GM13977 (cell line): ENCODE measurements at regions not wholly inside any gene's neighbourhood (a gene's known extent, or its start where the extent isn't known, plus 50 kb on each side); places are given as distances from the start of the nearest gene placed in this dataset.

Experiments used
- DNase-seq: peaks from one replicate; pipeline ENCODE4 v3.0.0; 2012; ENCODE audit warnings: low spot score
- in situ Hi-C: fragments of 300-500 bp; cut with MboI; formaldehyde crosslinking; loops from one replicate; pipeline ENCODE4 v1.12.0; 2022; ENCODE audit warnings: low sequenced_read_pairs, low pct_unique_long_range_greater_than_20kb, mixed read lengths, inconsistent platforms; ENCODE audit not compliant: unreplicated experiment
- TF ChIP-seq, protein P1 (sequence below): IDR thresholded peaks from 2 replicates; pipeline ENCODE4 v1.5.1; 2012; ENCODE audit warnings: mild to moderate bottlenecking, control low read depth; ENCODE audit not compliant: insufficient read depth; ENCODE audit errors: extremely low read depth, missing control alignments

DNA sequence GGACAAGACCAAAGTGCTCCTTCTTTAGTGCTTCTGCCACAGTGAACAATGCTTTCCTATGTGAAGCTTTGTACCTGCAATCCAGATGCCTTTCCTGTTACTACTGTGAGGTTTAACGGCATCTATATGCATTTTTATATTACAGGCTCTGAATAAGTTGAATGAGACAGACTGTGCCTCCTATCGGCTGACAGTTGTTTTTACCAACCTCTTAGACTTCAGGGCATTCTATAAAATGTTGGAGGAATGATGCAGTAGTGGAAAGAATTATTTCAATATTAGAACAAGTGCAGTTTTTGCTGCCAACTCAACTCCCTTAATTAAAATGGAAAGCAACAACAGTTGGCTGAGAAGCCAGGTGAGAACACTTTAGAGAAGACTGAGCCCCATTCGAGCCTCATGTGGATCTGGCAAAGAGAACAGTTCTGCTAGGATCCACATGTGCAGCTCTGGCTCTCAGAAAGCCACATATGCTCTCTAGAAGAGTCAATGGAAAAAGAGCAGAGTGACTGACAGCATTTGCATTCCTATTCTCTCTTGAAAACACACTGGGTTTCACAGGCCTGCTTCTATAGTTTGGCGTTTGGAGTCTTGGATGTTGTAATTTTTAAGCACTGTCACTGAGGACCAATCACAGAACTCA, 147.5 kb downstream of the LURAP1L start:
- in situ Hi-C loops: no loop called here
- DNase-seq: no peak
- TF ChIP-seq, protein P1, sequence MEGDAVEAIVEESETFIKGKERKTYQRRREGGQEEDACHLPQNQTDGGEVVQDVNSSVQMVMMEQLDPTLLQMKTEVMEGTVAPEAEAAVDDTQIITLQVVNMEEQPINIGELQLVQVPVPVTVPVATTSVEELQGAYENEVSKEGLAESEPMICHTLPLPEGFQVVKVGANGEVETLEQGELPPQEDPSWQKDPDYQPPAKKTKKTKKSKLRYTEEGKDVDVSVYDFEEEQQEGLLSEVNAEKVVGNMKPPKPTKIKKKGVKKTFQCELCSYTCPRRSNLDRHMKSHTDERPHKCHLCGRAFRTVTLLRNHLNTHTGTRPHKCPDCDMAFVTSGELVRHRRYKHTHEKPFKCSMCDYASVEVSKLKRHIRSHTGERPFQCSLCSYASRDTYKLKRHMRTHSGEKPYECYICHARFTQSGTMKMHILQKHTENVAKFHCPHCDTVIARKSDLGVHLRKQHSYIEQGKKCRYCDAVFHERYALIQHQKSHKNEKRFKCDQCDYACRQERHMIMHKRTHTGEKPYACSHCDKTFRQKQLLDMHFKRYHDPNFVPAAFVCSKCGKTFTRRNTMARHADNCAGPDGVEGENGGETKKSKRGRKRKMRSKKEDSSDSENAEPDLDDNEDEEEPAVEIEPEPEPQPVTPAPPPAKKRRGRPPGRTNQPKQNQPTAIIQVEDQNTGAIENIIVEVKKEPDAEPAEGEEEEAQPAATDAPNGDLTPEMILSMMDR: no peak

DNA sequence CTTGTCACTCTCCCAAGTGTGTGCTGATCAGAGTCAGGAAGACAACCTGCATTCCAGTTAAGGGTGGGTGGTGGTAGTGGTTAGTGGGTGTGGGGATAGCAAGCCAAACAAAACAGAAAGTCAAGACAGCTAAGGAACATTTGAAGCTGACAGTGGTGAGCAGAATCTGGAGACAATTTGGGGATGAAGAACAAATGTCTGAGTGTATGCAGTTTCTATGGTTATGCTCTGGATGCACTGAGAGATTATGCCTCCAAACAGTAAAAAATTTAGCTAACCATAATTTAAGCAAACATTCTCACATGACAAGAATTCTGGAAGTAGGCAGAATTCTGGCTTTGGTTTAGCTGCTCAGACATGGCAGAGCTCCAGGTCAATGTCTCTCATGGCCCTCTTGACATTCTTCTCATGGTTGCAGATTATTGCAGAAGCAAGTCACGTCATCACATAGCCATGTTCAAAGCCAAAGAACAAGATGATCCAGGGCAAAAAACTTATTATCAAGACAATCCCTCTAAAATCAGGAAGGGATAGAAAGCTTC, 148.7 kb downstream of the LURAP1L start:
- DNase-seq: no peak
- in situ Hi-C loops: no loop called here

DNA sequence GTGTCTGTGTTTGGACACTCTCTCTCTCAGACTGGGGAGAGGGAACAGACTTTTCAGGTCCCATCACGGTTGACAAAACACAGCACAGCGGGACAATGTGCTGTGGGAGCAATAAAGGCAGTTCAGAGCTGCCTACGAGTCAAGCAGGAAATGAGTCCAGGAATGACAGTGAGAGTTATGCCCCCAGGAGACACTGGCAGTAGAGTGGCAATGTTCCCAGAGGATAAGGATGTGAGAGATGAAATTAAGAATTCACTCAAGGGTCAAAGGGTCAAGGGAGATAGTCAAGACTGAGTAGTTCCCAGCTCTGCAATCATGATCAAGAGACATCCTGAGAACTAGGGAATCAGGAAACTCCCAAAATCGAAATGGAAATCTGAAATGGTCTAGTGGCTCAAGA, 156.1 kb downstream of the LURAP1L start:
- in situ Hi-C loops: no loop called here
- TF ChIP-seq, protein P1: no peak
- no peak for DNase-seq

More for the DNA sequence above, 148.7 kb downstream of the LURAP1L start:
- TF ChIP-seq, protein P1: no peak

DNA sequence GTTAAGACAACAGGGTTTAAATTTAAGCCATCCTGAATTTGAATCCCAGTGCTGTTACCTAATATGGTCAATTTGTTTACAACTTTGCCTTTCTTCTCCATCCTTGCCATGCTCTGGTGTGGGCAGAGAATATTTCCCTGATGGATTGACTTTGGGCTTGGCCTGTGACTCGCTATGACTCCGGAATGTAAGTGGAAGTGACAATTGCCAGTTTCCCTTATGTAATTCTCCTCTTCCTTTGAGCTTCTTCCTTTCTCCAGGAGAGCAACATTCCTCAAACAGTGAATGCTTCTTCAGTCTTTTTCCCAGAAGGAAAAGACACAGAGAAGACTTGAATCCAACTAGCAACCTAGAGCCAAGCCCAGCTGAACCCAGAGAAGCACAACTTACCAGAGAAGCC, 159.1 kb downstream of the LURAP1L start:
- TF ChIP-seq, protein P1: no peak
- in situ Hi-C loops: no loop called here
- no peak for DNase-seq

DNA sequence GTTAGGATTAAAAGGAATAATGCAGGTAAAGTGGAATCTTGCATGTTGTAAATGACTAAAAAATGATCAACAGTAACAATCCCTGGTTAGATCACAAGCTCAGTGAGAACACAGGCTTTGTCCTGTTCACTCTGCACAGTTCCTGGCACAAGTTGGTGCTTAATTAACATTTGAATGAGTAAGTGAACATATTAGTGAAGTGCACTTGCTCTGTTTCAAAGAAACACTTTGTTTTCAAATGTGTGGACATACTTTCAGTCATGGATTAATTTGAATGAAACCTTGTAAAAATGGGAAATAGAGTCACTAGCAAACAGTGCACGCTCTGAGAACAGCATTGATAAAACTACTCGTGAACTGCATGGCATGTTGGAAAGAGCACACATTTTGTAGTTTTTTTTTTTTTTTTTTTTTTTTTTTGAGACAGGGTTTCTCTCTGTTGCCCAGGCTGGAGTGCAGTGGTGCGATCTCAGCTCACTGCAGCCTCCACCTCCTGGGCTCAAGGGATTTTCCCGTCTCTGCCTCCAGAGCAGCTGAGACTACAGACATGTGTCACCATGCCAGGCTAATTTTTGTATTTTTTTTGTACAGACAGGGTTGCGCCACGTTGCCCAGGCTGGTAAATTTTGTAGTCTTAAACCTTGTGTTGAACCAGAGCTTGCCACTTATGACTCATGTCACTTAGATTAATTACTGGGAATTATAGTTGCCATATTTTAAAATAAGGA, 159.9 kb downstream of the LURAP1L start:
- in situ Hi-C loops: no loop called here
- DNase-seq: no peak
- TF ChIP-seq, protein P1: no peak

DNA sequence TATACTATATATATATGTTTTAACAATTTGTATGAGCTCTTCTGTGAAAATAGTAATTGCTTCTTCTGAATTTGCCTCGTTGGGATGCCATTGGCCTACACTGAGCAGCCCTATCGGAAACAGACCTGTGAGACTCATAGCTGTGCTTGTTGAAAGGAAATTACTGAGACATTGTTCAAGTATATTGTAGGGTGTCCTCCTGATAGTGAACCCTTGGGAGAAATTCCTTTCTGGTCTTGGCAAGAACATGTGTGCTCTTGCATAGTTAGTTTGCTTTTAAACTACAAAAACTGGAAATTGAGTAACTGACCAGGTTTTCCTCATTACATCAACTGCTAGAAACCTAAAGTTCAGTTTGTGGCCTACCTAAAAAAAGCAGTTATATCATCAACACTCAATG, 160.9 kb downstream of the LURAP1L start:
- in situ Hi-C loops: no loop called here
- no peak for DNase-seq
- TF ChIP-seq, protein P1: no peak
